ENCODE measurements at regions not wholly inside any gene's neighbourhood (a gene's known extent, or its start where the extent isn't known, plus 50 kb on each side); places are given as distances from the start of the nearest gene placed in this dataset.

DNA sequence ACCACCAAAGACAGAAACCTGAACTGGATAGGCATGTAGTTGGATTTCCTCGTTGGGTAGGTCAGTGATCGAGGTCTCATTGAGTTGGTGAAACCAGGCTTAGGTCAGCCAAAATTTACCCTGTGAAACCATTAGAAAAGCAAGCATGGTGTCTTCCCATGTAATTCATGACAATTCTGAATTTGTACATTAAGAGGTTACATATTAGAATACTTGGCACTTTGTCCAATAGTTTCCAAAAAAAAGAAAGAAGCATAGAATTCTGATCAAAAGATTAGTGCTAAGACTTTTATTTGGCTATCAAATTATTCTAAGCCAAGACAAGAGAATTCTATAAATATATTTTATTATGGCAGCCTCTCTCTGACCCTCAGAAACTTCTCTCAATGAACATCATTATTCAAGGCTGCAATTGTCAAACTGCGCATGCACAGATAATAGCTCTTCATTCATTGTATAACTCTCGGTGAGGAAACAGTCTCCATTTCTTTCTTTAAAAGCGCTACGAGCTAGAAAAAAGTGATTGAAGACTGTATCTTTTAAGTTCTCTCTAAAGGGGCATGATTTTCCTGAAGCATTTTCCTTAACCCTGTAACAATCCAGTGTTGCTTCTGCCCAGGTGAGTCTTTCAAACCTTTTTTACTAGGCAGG, 79.1 kb upstream of the MYCN start:
- ATAC-seq (replicated peaks in 1 of 2) (no peak), DNase-seq (no peak)
- H3K4me1 Mint-ChIP-seq (ENCODE audit: low read depth), result no peaks in the 10 kb centered on the region
- H3K4me3 Mint-ChIP-seq, result no peak overlapping the region
- H3K36me3 Mint-ChIP-seq (ENCODE audit: insufficient read depth in 2 of 2), result no peaks in the 10 kb centered on the region
- H3K27me3 Mint-ChIP-seq (ENCODE audit: low read depth), result peaks cover 24% of the 10 kb centered on the region
- no peak overlapping the region for H3K27ac Mint-ChIP-seq
- peaks cover 0 to 3% of the 10 kb centered on the region in 2 donors for H3K9me3 Mint-ChIP-seq

DNA sequence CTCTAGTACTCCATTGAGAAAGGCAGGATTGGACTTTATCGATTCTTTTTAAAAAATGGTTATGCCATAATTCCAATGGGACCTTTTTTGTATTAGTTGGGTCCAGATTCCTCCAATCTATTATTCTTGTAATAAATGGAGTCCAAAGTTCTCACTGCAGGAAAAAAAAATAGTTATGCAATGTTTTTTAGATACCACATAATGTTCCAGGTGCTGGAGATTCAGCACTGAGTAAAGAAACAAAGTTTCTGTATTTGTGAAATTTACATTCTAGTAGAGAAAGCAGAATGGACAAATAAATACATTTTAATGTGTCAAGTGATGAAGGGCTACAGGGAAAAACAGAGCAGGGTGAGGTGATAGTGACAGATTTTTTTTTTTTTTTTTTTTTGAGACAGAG, 78.5 kb upstream of the MYCN start:
- no peak overlapping the region for H3K27ac Mint-ChIP-seq
- DNase-seq (no peak), ATAC-seq (replicated peaks in 1 of 2) (no peak)
- H3K27me3 Mint-ChIP-seq (ENCODE audit: low read depth), result peaks cover 19% of the 10 kb centered on the region
- H3K4me3 Mint-ChIP-seq, result no peak overlapping the region
- no peaks in the 10 kb centered on the region for H3K4me1 Mint-ChIP-seq (ENCODE audit: low read depth)
- no peaks in the 10 kb centered on the region for H3K36me3 Mint-ChIP-seq (ENCODE audit: insufficient read depth in 2 of 2)
- H3K9me3 Mint-ChIP-seq, result peaks cover 0 to 1% of the 10 kb centered on the region in 2 donors

DNA sequence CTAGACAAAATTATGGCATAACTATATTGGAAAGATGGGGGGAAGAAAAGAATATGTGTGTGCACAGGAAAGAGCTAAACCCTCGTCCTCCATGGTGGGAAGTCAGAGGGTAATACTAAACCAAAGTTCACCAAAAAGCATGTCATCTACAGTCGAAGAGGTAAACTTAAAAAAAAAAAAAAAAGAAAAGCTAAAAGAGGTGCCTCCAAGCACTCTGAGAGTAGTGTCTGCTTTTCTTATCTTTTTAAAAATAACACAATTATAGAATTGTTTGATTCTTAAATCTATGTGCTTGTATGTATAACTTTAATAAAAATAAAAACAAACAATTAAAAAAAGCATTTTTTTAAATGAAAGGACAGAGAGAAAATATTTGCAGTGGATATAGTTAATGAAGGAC, 77.3 kb upstream of the MYCN start:
- no peaks in the 10 kb centered on the region for H3K9me3 Mint-ChIP-seq
- DNase-seq (no peak), ATAC-seq (replicated peaks in 1 of 2) (no peak)
- no peaks in the 10 kb centered on the region for H3K4me1 Mint-ChIP-seq (ENCODE audit: low read depth)
- H3K27me3 Mint-ChIP-seq (ENCODE audit: low read depth), result peaks cover 10% of the 10 kb centered on the region
- no peak overlapping the region for H3K27ac Mint-ChIP-seq
- H3K36me3 Mint-ChIP-seq (ENCODE audit: insufficient read depth in 2 of 2), result no peaks in the 10 kb centered on the region
- no peak overlapping the region for H3K4me3 Mint-ChIP-seq

DNA sequence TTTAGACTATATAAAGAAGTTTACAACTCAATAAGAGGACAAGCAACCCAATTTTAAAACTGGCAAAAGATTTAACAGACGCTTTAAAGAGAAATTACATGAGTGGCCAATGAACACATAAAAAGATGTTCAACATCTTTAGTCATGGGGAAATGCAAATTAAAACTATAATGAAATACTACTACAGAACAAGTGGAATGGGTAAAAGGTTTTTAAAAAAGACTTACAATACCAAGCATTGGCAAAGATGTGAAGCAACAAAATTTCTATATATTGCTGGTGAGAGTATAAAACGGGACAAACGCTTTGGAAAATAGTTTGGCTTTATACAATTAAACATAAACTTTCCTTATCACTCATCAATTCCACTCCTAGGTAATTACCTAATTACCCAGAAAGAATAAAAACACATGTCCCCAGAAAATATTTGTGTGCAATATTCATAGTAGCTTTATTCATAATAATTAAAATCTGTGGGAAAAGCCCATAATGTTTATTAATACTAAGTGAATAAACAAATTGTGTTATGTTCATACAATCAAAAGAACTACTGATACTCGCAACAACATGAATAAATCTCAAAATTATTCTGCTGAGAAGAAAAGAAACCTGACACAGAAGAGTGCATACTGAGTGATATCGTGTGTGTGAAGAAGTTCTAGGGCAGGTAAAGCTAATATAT, 76.7 kb upstream of the MYCN start:
- no peak for ATAC-seq (replicated peaks in 1 of 2)
- Mint-ChIP-seq H3K9me3 (no peaks in the 10 kb centered on the region), H3K27ac (no peak overlapping the region), H3K36me3 (ENCODE audit: insufficient read depth in 2 of 2) (no peaks in the 10 kb centered on the region), H3K27me3 (ENCODE audit: low read depth) (peaks cover 6% of the 10 kb centered on the region), H3K4me1 (ENCODE audit: low read depth) (no peaks in the 10 kb centered on the region), H3K4me3 (no peak overlapping the region)
- no peak for DNase-seq

DNA sequence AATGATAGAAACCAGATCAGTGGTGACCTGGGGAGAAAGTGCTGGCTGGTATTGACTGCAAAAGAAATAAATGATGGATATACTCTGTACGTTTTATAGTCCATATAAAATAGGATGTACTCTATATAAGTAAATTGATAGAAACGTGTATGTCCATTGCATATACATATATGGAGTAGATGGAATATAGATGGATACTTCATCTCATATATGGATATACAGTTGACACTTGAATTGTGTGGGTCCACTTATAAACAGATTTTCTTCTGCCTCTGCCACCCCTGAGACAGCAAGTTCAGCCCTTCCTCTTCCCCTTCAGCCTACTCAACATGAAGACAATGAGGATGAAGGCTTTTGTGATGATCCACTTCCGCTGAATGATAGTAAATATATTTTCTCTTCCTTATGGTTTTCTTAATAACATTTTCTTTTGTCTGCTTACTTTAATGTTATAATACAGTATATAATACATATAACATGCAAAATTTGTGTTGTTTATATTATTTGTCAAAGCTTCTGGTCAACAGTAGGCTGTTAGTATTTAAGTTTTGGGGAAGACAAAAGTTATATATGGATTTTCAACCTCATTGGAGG, 76.1 kb upstream of the MYCN start:
- no peaks in the 10 kb centered on the region for H3K4me1 Mint-ChIP-seq (ENCODE audit: low read depth)
- no peak overlapping the region for H3K27ac Mint-ChIP-seq
- H3K27me3 Mint-ChIP-seq (ENCODE audit: low read depth), result no peaks in the 10 kb centered on the region
- ATAC-seq (replicated peaks in 1 of 2) (no peak), DNase-seq (no peak)
- H3K36me3 Mint-ChIP-seq (ENCODE audit: insufficient read depth in 2 of 2), result no peaks in the 10 kb centered on the region
- no peaks in the 10 kb centered on the region for H3K9me3 Mint-ChIP-seq
- H3K4me3 Mint-ChIP-seq, result no peak overlapping the region

DNA sequence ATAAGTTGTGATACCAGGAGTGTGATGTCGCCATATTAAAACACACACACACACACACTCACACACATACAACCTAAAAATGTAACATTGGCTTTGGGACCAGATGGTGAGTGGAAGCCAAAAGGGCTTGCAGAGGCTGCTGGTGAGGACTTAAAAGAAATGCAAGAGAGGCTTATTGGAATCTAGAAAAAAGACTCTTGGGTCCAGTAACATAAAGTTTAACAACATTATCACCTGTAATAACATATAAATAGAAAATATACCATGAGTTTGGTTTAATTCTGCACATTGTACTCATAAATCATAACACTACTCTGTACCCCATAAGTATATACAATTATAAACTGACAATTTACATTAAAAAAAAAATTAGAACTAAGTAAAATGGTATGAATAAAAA, 74.4 kb upstream of the MYCN start:
- no peaks in the 10 kb centered on the region for H3K4me1 Mint-ChIP-seq (ENCODE audit: low read depth)
- DNase-seq, result no peak

DNA sequence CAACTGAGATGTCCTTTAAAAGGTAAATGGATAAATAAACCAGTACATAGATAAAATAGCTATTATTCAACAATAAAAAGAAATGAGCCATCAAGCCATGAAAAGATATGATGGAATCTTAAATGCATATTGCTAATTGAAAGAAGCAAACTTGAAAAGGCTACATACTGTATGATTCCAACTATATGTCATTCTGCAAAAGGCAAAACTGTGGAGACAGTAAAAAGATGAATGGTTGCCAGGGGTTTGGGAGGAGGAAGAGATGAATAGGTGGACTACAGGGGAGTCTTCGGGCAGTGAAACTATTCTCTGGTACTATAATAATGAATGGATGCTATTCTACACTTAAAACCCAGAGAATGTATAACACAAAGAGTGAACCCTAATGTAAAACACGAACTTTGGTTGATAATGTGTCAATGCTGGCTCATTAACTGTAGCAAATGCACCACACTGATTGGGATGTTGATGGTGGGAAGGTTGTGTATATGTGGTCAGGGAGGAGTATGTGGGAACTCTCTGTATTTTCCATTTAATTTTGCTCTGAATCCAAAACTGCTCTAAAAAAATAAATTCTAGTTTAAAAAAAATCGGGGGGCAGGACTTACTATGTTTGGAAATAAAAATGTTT, 73.7 kb upstream of the MYCN start:
- Mint-ChIP-seq H3K9me3 (peaks cover 2 to 3% of the 10 kb centered on the region in 2 donors), H3K27me3 (ENCODE audit: low read depth) (no peaks in the 10 kb centered on the region), H3K4me1 (ENCODE audit: low read depth) (no peaks in the 10 kb centered on the region), H3K36me3 (ENCODE audit: insufficient read depth in 2 of 2) (no peaks in the 10 kb centered on the region), H3K4me3 (no peak overlapping the region), H3K27ac (no peak overlapping the region)
- no peak for ATAC-seq (replicated peaks in 1 of 2)
- DNase-seq, result no peak

More for the DNA sequence above, 74.4 kb upstream of the MYCN start:
- ATAC-seq (replicated peaks in 1 of 2), result no peak
- no peaks in the 10 kb centered on the region for H3K36me3 Mint-ChIP-seq (ENCODE audit: insufficient read depth in 2 of 2)
- H3K4me3 Mint-ChIP-seq, result no peak overlapping the region
- H3K27ac Mint-ChIP-seq, result no peak overlapping the region
- no peaks in the 10 kb centered on the region for H3K27me3 Mint-ChIP-seq (ENCODE audit: low read depth)
- H3K9me3 Mint-ChIP-seq, result peaks cover under 1 to 2% of the 10 kb centered on the region in 2 donors

DNA sequence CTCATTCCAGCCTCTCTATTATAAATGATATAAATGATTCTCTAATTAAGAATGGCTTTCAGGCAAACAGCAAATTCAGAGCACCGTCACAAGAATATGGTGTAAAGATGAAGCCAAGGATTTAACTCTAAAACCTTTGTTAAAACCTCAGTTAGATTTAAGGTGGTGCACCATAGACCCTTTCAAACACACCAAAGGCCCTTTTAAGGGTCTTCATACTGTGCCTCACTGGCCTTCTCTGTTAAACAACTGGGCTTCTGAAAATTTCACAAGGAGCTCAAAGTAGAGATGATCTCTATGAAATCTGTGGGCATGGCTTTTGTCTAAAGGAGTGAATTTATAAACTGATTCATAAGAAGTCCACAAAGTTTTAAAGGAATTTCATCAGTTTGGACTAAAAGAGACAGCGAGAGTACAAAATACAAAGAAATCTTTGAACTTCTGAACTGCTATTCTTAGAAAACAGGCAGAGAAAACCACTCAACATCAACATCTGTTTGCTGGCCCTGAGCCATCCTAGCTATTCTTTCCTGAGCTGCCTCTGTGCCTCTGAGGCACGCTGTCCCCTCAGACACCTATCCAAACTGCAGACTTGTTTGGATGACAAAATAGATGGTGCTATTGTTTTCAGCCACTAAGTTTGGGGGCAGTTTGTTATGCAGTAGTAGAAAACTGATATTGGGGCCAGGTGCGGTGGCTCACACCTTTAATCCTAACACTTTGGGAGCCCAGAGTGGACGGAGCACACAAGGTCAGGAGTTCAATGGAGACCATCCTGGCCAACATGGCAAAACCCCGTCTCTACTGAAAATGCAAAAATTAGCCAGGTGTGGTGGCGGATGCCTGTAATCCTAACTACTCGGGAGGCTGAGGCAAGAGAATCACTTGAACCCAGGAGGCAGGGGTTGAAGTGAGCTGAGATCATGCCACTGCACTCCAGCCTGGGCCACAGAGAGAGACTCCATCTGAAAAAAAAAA, 72.9 kb upstream of the MYCN start:
- Mint-ChIP-seq H3K4me3 (no peak overlapping the region), H3K9me3 (peaks cover 2 to 3% of the 10 kb centered on the region in 2 donors), H3K27ac (no peak overlapping the region), H3K4me1 (ENCODE audit: low read depth) (no peaks in the 10 kb centered on the region), H3K27me3 (ENCODE audit: low read depth) (no peaks in the 10 kb centered on the region), H3K36me3 (ENCODE audit: insufficient read depth in 2 of 2) (no peaks in the 10 kb centered on the region)
- DNase-seq (no peak), ATAC-seq (replicated peaks in 1 of 2) (no peak)

DNA sequence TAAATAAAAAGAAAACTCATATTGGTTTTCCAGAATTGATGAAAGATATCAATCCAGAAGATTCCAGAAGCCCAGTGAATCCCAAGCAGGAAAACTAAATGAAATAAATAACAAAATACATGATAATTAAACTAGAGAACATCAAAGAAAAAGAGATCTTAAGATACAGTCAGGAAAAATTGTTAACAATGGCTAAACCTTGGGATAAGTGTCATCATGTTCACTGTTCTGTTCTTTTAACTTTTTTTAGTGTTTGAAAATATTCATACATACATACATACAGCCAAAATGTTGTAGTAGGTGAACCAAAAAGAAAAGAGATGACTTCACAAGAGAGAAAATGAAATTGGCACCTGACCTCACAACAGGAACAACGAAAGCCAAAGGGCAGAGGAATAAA, 72.2 kb upstream of the MYCN start:
- H3K27me3 Mint-ChIP-seq (ENCODE audit: low read depth), result no peaks in the 10 kb centered on the region
- peaks cover 2 to 3% of the 10 kb centered on the region in 2 donors for H3K9me3 Mint-ChIP-seq
- no peaks in the 10 kb centered on the region for H3K4me1 Mint-ChIP-seq (ENCODE audit: low read depth)
- ATAC-seq (replicated peaks in 1 of 2), result no peak
- H3K4me3 Mint-ChIP-seq, result no peak overlapping the region
- H3K27ac Mint-ChIP-seq, result no peak overlapping the region
- no peaks in the 10 kb centered on the region for H3K36me3 Mint-ChIP-seq (ENCODE audit: insufficient read depth in 2 of 2)
- DNase-seq, result no peak

DNA sequence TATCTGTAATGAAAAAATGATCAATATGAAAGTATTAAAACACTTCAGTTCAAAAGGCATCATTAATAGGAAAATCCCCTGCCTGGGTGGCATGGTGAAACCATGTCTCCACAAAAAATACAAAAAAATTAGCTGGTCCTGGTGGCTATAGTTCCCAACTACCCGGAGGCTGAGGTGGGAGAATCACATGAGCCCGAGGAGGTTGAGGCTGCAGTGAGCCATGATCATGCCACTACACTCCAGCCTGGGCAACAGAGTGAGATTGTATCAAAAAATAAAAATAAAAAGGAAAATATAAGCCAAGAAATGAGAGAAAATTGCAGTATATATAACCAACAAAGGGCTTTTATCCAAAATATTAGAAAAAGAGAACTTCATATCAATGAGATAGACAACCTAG, 71.6 kb upstream of the MYCN start:
- Mint-ChIP-seq H3K4me3 (no peak overlapping the region), H3K27me3 (ENCODE audit: low read depth) (no peaks in the 10 kb centered on the region), H3K36me3 (ENCODE audit: insufficient read depth in 2 of 2) (no peaks in the 10 kb centered on the region), H3K27ac (no peak overlapping the region), H3K9me3 (peaks cover 2 to 3% of the 10 kb centered on the region in 2 donors), H3K4me1 (ENCODE audit: low read depth) (no peaks in the 10 kb centered on the region)
- DNase-seq (no peak), ATAC-seq (replicated peaks in 1 of 2) (no peak)

DNA sequence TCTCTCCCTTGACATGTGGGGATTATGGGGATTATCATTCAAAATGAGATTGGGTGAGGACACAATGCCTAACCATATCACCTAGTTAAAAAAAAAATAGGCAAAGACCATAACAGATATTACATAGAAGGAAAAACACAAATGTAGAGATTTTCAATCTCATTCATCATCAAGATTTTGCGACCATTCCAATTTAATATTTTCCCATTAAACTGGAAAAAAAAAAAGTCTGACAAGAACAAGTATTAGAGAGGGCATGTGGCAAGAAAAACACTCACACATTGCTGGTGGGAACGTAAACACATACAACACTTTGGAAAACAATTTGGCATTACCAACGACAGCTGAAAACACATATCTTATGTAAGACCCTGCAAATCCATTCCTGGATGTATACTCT, 71.0 kb upstream of the MYCN start:
- Mint-ChIP-seq H3K4me3 (no peak overlapping the region), H3K4me1 (ENCODE audit: low read depth) (no peaks in the 10 kb centered on the region), H3K9me3 (peaks cover 2 to 3% of the 10 kb centered on the region in 2 donors), H3K27me3 (ENCODE audit: low read depth) (peaks cover 3% of the 10 kb centered on the region), H3K36me3 (ENCODE audit: insufficient read depth in 2 of 2) (no peaks in the 10 kb centered on the region), H3K27ac (no peak overlapping the region)
- no peak for DNase-seq
- ATAC-seq (replicated peaks in 1 of 2), result no peak

DNA sequence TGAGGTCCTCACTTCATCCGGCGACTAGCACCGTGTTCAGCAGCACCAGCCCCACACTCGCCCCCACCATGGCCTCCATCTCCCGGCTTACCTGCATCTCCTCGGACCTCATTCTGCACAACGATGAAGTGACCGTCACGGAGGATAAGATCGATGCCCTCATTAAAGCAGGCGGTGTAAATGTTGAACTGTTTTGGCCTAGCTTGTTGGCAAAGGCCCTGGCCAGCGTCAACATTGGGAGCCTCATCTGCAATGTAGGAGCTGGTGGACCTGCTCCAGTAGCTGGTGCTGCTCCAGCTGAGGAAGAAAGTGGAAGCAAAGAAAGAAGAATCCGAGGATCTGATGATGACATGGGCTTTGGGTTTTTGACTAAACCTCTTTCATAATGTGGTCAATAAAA, 70.5 kb upstream of the MYCN start:
- ATAC-seq (replicated peaks in 1 of 2) (no peak), DNase-seq (no peak)
- H3K4me1 Mint-ChIP-seq (ENCODE audit: low read depth), result no peaks in the 10 kb centered on the region
- peaks cover 5% of the 10 kb centered on the region for H3K27me3 Mint-ChIP-seq (ENCODE audit: low read depth)
- H3K27ac Mint-ChIP-seq, result no peak overlapping the region
- H3K4me3 Mint-ChIP-seq, result no peak overlapping the region
- H3K36me3 Mint-ChIP-seq (ENCODE audit: insufficient read depth in 2 of 2), result no peaks in the 10 kb centered on the region
- peaks cover 2 to 3% of the 10 kb centered on the region in 2 donors for H3K9me3 Mint-ChIP-seq

All from activated T-cell treated with anti-CD3 and anti-CD28 coated beads, Interleukin-2, amount 50 U/mL, for 72 hours (primary cell).